Activated CD4-positive, alpha-beta memory T cell treated with anti-CD3 and anti-CD28 coated beads for 36 hours (primary cell): ENCODE measurements at regions not wholly inside any gene's neighbourhood (a gene's known extent, or its start where the extent isn't known, plus 50 kb on each side); places are given as distances from the start of the nearest gene placed in this dataset.

Source experiments
- CTCF ChIA-PET: fragments of 350-600 bp; sonication (Branson Sonifier 250); formaldehyde crosslinking; loops from one replicate; lab custom pipeline; 2021; ENCODE audit warnings: antibody characterized with exemption, inconsistent platforms; lab: Charles Lee
- POLR2A ChIA-PET: fragments of 350-600 bp; sonication (Branson Sonifier 250); formaldehyde crosslinking; loops from one replicate; lab custom pipeline; 2021; ENCODE audit warnings: antibody characterized with exemption; lab: Charles Lee
- DNase-seq: peaks from one replicate; pipeline ENCODE4 v3.0.0-alpha.2; 2020
- H3K27ac Mint-ChIP-seq: one replicate; pipeline ENCODE4 v1.8.0; 2021; ENCODE audit warnings: mixed read lengths
- H3K27me3 Mint-ChIP-seq: one replicate; pipeline ENCODE4 v1.8.0; 2021; ENCODE audit warnings: mixed read lengths
- H3K36me3 Mint-ChIP-seq: one replicate; pipeline ENCODE4 v1.8.0; 2021; ENCODE audit warnings: mixed read lengths
- H3K4me1 Mint-ChIP-seq: one replicate; pipeline ENCODE4 v1.8.0; 2021; ENCODE audit warnings: low read depth, mixed read lengths
- H3K4me3 Mint-ChIP-seq: one replicate; pipeline ENCODE4 v1.8.0; 2021; ENCODE audit warnings: mild to moderate bottlenecking, mixed read lengths
- H3K9me3 Mint-ChIP-seq: one replicate; pipeline ENCODE4 v1.8.0; 2021; ENCODE audit warnings: mixed read lengths
- intact Hi-C: fragments of 100-400 bp; cut with micrococcal nuclease; formaldehyde crosslinking; loops from one replicate; pipeline ENCODE4 v1.15.1; 2023

DNA sequence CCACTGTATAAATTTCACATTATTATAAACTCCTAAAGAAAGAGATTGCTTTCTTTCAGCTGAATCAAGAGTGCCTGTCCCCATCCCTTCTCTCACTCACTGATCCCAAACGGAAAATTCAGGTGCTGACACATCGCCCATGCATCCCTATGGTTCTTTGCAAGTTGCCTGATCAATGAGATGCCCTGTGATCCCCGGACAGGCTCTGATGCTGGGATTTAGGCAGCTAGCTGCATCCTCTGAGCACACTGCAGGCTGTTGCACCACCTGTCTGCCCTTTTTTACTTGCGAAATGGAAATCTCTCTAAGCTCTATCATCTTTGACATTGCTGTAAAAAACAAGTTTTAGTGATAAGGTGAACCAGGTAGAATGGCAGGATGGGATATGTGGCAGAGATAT is 456.5 kb downstream of the GATA3 start:
- H3K9me3 Mint-ChIP-seq, result no peaks in the 10 kb centered on the region
- DNase-seq, result no peak
- intact Hi-C loops, result no loop called here
- no peak overlapping the region for H3K4me3 Mint-ChIP-seq
- H3K27me3 Mint-ChIP-seq, result peaks cover 13% of the 10 kb centered on the region
- CTCF ChIA-PET, result interaction anchor here (1.3 kb wide), 1 partner anchor 9 kb away, joined by 4 read pairs; no protein-coding TSS in a partner anchor
- H3K4me1 Mint-ChIP-seq, result no peaks in the 10 kb centered on the region
- H3K36me3 Mint-ChIP-seq, result no peaks in the 10 kb centered on the region
- POLR2A ChIA-PET, result no interaction called here
- H3K27ac Mint-ChIP-seq, result no peak overlapping the region

DNA sequence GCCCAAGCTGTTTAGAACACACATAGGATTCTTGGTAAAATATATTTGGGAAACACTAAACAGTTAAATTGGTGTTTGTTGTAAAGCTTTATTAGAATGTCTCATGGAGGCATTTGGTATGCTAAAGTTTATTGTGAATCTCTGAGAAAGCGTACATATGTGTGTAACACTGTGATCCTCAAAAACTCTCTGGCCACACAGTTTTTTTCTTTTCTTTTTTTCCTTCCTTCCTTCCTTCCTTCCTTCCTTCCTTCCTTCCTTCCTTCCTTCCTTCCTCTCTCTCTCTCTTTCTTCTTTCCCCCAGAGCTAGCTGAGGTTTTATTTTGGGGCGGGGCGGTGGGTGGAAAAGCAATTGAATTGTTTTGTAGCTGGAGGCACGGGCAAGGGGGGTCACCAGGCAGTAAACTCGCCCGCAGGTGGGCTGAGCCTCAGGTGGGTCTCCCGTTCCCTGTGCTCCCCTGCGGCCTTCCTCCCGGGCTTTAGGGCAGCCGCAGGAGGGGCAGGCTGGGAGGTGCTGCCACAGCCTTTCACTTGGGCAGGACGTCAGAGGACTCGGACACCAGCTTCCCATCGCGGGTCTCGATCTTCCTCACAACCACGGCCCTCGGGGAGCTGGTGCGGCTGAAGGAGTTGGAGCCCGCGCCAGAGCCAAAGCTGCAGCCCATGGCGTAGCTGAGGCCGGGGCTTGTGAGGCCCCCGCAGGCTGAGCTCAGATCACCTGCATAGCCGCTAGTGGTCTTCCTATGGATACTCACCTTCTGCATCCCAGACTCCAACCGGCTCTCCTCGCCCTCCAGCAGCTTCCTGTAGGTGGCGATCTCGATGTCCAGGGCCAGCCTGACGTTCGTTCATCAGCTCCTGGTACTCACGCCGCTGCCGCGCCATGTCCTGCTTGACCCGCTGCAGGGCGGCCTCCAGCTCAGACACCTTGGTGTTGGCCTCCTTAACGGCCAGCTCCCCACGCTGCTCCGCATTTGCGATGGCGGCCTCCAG is 459.0 kb downstream of the GATA3 start:
- no peak overlapping the region for H3K27ac Mint-ChIP-seq
- POLR2A ChIA-PET, result no interaction called here
- no peaks in the 10 kb centered on the region for H3K4me1 Mint-ChIP-seq
- no peaks in the 10 kb centered on the region for H3K36me3 Mint-ChIP-seq
- H3K9me3 Mint-ChIP-seq, result no peaks in the 10 kb centered on the region
- peaks cover 13% of the 10 kb centered on the region for H3K27me3 Mint-ChIP-seq
- no peak for DNase-seq
- intact Hi-C loops, result no loop called here
- no peak overlapping the region for H3K4me3 Mint-ChIP-seq
- CTCF ChIA-PET, result interaction anchor here (1.4 kb wide), 1 partner anchor 13 kb away, joined by 3 read pairs; no protein-coding TSS in a partner anchor

DNA sequence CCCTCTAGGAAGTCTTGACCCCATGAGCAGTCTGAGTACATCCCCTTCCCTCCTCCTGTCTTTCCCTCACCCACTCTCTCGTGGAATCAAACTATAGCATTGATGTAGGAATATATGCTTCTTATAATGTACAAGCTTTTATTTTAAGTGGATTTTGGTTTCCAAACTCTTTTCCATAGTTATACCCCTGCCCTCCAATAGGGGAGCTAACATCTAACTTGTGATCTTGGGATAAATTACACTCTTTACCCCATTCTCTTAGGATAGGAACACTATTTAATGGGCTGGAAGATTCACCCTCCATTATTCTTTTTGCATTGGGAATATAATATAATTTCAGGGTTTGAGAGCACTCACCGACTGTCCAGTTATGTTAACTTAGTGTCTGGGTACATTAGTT is 465.9 kb downstream of the GATA3 start:
- intact Hi-C loops, result no loop called here
- Mint-ChIP-seq H3K9me3 (peaks cover 11% of the 10 kb centered on the region), H3K27ac (no peak overlapping the region), H3K36me3 (peaks cover 3% of the 10 kb centered on the region), H3K27me3 (peaks cover 5% of the 10 kb centered on the region), H3K4me1 (no peaks in the 10 kb centered on the region), H3K4me3 (no peak overlapping the region)
- ChIA-PET POLR2A (no interaction called here), CTCF (interaction anchor here (1.5 kb wide), 1 partner anchor 9 kb away, joined by 4 read pairs; no protein-coding TSS in a partner anchor)
- no peak for DNase-seq

DNA sequence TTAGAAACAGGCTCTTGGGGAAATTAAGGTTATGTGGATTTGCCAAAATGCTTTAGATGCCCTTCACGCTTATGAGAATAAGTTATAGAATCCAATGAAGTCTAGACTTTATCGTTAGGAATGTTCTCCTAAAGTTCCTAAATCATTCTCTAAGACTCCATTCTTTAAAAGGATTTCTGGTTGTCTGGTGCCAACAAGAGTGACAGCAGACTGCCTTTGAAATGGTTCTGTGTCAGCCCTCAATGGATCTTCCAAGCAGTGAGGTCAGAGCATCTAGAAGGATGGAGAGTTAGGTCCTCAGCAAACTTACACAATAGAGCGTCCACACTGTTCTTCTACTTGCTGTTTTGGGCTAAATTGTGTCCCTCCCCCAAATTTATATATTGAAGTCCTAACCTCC is 473.3 kb downstream of the GATA3 start:
- peaks cover 2% of the 10 kb centered on the region for H3K27me3 Mint-ChIP-seq
- no peak overlapping the region for H3K27ac Mint-ChIP-seq
- H3K9me3 Mint-ChIP-seq, result no peaks in the 10 kb centered on the region
- CTCF ChIA-PET, result no interaction called here
- H3K4me1 Mint-ChIP-seq, result peaks cover 4% of the 10 kb centered on the region
- intact Hi-C loops, result no loop called here
- no peak for DNase-seq
- H3K36me3 Mint-ChIP-seq, result no peaks in the 10 kb centered on the region
- H3K4me3 Mint-ChIP-seq, result no peak overlapping the region
- POLR2A ChIA-PET, result no interaction called here

DNA sequence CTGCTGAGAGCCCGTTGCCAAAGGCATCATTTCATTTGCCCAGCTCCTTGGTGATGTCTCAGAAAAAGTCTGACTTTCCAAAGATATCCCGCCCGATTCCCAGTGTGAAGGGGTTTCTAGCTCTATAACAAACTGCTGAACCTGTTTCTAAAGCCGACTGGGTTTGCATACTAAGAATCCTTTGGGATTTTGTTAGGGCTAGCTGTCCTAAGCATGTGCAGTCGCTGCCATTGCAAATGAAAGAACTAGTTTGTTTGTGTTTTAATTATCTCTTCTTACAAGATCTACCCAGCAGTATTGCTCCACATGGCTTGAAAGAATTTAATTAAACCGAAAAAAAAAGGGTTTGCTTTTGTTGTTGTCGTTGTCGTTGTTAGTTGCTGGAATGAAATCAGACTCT is 476.6 kb downstream of the GATA3 start:
- ChIA-PET POLR2A (no interaction called here), CTCF (no interaction called here)
- H3K4me3 Mint-ChIP-seq, result no peak overlapping the region
- H3K36me3 Mint-ChIP-seq, result no peaks in the 10 kb centered on the region
- no peaks in the 10 kb centered on the region for H3K9me3 Mint-ChIP-seq
- DNase-seq, result no peak
- no peak overlapping the region for H3K27ac Mint-ChIP-seq
- intact Hi-C loops, result no loop called here
- H3K27me3 Mint-ChIP-seq, result peaks cover 3% of the 10 kb centered on the region
- H3K4me1 Mint-ChIP-seq, result peaks cover 7% of the 10 kb centered on the region

DNA sequence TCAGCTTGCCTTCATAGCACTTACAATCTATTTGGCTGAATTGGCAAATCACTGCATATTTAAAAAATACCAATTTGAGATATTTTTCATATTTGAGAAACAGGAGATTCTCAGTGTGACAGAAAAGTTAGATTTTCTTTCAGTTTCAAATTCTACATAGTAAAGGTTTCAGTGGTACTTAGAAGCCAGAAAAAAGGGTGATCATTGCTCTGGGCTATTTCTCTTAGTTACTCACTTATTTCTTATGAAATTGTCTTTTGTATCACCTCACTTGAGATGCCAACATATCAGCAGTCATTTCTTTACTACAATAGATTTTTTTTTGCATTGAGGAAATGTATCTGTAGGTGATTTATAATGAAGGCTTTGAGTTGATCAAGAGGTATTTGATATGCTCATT is 478.2 kb downstream of the GATA3 start:
- Mint-ChIP-seq H3K27me3 (peaks cover 3% of the 10 kb centered on the region), H3K27ac (no peak overlapping the region), H3K4me1 (peaks cover 7% of the 10 kb centered on the region), H3K9me3 (no peaks in the 10 kb centered on the region), H3K36me3 (no peaks in the 10 kb centered on the region), H3K4me3 (no peak overlapping the region)
- ChIA-PET POLR2A (no interaction called here), CTCF (no interaction called here)
- no peak for DNase-seq
- intact Hi-C loops, result no loop called here

DNA sequence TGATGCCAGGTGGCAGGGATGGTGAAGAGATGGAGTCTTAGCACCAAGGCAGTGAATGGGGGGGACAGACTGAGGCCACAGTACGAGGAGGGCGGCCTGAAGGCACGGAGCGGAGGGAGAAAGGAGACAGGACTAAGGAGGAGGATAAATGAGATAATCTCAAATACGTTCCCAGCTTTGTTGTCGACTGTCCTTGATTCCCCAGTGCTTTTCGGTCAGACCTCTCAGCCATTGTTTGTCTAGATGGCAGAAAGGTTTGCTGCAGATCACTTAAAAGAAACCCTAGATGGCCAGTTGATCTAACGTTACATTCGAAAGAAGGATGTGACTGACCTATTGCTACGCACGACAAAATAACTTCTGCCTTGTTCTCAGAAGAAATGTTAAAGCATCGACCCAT is 479.0 kb downstream of the GATA3 start:
- Mint-ChIP-seq H3K27me3 (peaks cover 3% of the 10 kb centered on the region), H3K9me3 (no peaks in the 10 kb centered on the region), H3K4me3 (no peak overlapping the region), H3K4me1 (peaks cover 7% of the 10 kb centered on the region), H3K36me3 (no peaks in the 10 kb centered on the region), H3K27ac (no peak overlapping the region)
- intact Hi-C loops, result no loop called here
- DNase-seq, result no peak
- ChIA-PET CTCF (no interaction called here), POLR2A (no interaction called here)

DNA sequence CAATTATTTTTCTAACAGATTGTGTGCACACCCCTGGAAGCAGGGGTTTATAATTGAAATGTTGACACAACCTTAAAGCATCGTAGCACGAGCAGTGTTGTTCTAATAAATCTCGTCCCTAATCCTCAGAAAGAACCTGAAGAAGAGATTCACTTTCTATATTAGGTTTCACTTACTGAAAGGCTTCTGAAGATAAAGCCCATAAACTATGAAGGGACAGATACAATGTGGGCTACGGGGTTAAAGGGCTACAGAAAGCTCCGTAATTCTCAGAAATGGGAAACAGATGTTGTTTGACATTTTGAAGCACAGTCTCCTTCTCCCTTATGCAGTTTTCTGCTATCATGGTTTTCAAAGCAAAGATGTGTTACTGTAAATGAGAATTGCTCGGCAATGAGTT is 479.6 kb downstream of the GATA3 start:
- H3K9me3 Mint-ChIP-seq, result no peaks in the 10 kb centered on the region
- CTCF ChIA-PET, result no interaction called here
- no peak overlapping the region for H3K27ac Mint-ChIP-seq
- no peaks in the 10 kb centered on the region for H3K36me3 Mint-ChIP-seq
- no peak overlapping the region for H3K4me3 Mint-ChIP-seq
- POLR2A ChIA-PET, result no interaction called here
- peaks cover 7% of the 10 kb centered on the region for H3K4me1 Mint-ChIP-seq
- intact Hi-C loops, result no loop called here
- peaks cover 3% of the 10 kb centered on the region for H3K27me3 Mint-ChIP-seq
- DNase-seq, result no peak

DNA sequence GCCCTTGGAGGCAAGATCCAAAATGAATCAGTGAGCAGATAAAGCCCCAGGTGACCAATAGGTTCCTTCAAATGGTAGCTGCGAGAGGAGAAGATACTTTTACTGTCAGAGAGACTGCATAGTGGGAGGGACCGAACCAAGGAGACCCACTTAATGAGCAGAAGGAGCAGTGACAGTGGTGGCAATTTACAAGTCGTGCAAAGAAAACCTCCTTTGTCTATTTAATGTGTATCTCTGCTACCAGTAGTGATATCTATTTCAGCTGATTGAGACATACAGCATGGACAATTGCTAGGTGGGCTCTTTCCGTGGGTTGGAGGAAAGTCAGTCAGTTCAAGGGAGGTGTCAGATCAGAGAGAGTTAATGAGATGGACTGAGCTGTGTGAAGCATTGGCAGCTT is 480.4 kb downstream of the GATA3 start:
- peaks cover 3% of the 10 kb centered on the region for H3K27me3 Mint-ChIP-seq
- ChIA-PET CTCF (no interaction called here), POLR2A (no interaction called here)

DNA sequence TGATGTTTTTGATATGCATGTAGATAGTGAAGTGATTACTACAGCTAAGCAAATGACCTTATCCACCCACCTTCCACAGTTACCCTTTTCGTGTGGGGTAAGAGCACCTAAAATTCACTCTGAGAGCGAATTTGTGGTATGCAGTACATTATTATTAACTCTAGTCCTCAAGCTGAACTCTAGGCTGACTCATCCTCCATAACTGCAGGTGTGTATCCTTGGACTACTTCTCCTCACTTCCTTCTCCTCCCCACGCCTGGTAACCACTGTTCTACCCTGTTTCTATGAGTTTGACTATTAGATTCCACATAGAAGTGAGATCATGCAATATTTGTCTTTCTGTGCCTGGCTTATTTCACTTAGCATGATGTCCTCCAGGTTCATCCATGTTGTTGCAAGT is 484.6 kb downstream of the GATA3 start:
- POLR2A ChIA-PET, result interaction anchor here (1.1 kb wide), 1 partner anchor 38 kb away, joined by 3 read pairs; no protein-coding TSS in a partner anchor
- Mint-ChIP-seq H3K4me1 (peaks cover 5% of the 10 kb centered on the region), H3K9me3 (peaks cover 7% of the 10 kb centered on the region), H3K4me3 (no peak overlapping the region), H3K27me3 (no peaks in the 10 kb centered on the region), H3K36me3 (no peaks in the 10 kb centered on the region), H3K27ac (no peak overlapping the region)
- intact Hi-C loops, result no loop called here
- CTCF ChIA-PET, result no interaction called here
- DNase-seq, result no peak

More for the DNA sequence above, 480.4 kb downstream of the GATA3 start:
- Mint-ChIP-seq H3K36me3 (no peaks in the 10 kb centered on the region), H3K4me3 (no peak overlapping the region), H3K4me1 (peaks cover 7% of the 10 kb centered on the region), H3K27ac (no peak overlapping the region), H3K9me3 (peaks cover 1% of the 10 kb centered on the region)
- no peak for DNase-seq
- intact Hi-C loops, result no loop called here

DNA sequence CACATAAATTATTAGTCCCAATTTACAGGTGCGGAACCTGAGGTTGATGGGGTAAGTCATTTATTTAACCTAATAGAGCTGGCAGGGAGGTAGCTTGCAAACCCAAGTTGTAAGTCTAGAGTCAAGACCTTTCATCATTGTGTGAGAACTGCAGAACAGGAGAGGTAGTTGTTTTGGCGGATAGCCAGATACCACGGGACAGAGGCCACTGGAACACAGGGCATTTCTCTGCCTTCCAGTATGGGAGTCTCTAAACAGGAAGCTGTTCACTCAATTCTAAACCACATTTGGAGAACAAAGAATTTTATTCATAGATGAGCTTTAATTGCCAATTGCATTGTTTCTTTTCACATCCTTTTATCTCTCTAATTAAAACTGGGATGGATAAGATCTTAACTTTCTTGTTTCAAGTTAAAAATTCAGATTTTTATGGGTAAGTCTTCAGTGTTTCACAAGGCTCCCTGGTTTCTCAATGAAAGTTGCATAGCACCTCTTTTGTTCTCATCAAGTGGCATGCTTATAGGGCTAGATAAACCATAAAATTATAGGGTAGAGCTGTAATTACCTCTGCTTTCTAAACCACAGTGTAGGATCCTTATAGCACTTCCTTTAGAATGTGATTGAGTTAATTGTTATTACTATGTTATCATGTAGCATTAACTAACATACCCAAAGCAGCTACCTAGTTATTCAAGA is 489.0 kb downstream of the GATA3 start:
- CTCF ChIA-PET, result interaction anchor here (0.7 kb wide), 1 partner anchor 145 kb away, joined by 3 read pairs; no protein-coding TSS in a partner anchor
- no peak overlapping the region for H3K27ac Mint-ChIP-seq
- no peak for DNase-seq
- H3K9me3 Mint-ChIP-seq, result peaks cover 7% of the 10 kb centered on the region
- H3K4me1 Mint-ChIP-seq, result peaks cover 15% of the 10 kb centered on the region
- H3K36me3 Mint-ChIP-seq, result no peaks in the 10 kb centered on the region
- no peak overlapping the region for H3K4me3 Mint-ChIP-seq
- intact Hi-C loops, result no loop called here
- POLR2A ChIA-PET, result no interaction called here
- no peaks in the 10 kb centered on the region for H3K27me3 Mint-ChIP-seq

DNA sequence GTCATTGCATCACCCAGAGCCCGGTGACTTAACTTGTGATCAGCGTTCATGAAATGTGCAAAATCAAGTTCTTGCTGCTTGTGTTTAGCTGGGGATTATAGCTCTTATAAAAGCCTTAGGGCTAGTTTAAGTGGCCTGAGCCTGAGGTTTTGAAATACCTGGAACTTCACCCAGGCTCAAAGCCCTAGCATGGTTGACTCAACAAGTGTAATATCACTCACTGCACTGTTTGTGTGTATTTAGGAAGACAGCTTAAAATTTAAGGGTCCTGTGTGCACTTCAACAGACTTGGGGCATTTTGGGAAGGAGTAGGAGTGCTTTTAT is 489.5 kb downstream of the GATA3 start:
- Mint-ChIP-seq H3K27ac (no peak overlapping the region), H3K4me1 (peaks cover 15% of the 10 kb centered on the region), H3K27me3 (no peaks in the 10 kb centered on the region), H3K36me3 (peaks cover 3% of the 10 kb centered on the region), H3K4me3 (no peak overlapping the region), H3K9me3 (peaks cover 11% of the 10 kb centered on the region)
- POLR2A ChIA-PET, result no interaction called here
- no peak for DNase-seq
- CTCF ChIA-PET, result interaction anchor here (0.7 kb wide), 1 partner anchor 145 kb away, joined by 3 read pairs; no protein-coding TSS in a partner anchor
- intact Hi-C loops, result no loop called here
